ENCODE measurements at regions not wholly inside any gene's neighbourhood (a gene's known extent, or its start where the extent isn't known, plus 50 kb on each side); places are given as distances from the start of the nearest gene placed in this dataset.
A peak's percentile ranks its signal among the peaks of the same experiment; 100 is the strongest.
"Not testable (repeated sequence)": the region's sequence is repeated elsewhere in the genome, so short reads cannot be mapped to it uniquely, and the experiment has no call there.

- DNase-seq, result no peak
Measured at GRCh38 chr15:38818157-38818790, 253.7 kb upstream of the RASGRP1 start.

GRCh38 chr15:38819387-38819950, 254.9 kb upstream of the RASGRP1 start:
- no peak for DNase-seq

- DNase-seq, result no peak
Measured at GRCh38 chr15:38823263-38823662, 258.6 kb upstream of the RASGRP1 start.

GRCh38 chr15:38824719-38825118, 260.1 kb upstream of the RASGRP1 start:
- no peak for DNase-seq

GRCh38 chr15:38826880-38827279, 262.3 kb upstream of the RASGRP1 start:
- no peak for DNase-seq

GRCh38 chr15:38828031-38828532, 263.5 kb upstream of the RASGRP1 start:
- peak; percentile 83 for DNase-seq

GRCh38 chr15:38829086-38829485, 264.5 kb upstream of the RASGRP1 start:
- DNase-seq, result no peak

GRCh38 chr15:38842226-38842625, 277.6 kb upstream of the RASGRP1 start:
- no peak for DNase-seq

GRCh38 chr15:38843051-38843501, 278.5 kb upstream of the RASGRP1 start:
- DNase-seq, result peak; percentile 82

- DNase-seq, result peak; percentile 97
Measured at GRCh38 chr15:38843736-38844590, 279.3 kb upstream of the RASGRP1 start.

GRCh38 chr15:38844736-38845135, 280.1 kb upstream of the RASGRP1 start:
- peak; percentile 70 for DNase-seq

GRCh38 chr15:38846346-38846745, 281.7 kb upstream of the RASGRP1 start:
- DNase-seq, result peak; percentile 35

GRCh38 chr15:38847666-38848065, 283.1 kb upstream of the RASGRP1 start:
- DNase-seq, result no peak

GRCh38 chr15:38849046-38849445, 284.4 kb upstream of the RASGRP1 start:
- DNase-seq, result peak; percentile 51

GRCh38 chr15:38852188-38852587, 287.6 kb upstream of the RASGRP1 start:
- DNase-seq, result not testable (repeated sequence)

GRCh38 chr15:38853608-38854007, 289.0 kb upstream of the RASGRP1 start:
- DNase-seq, result peak; percentile 36

- DNase-seq, result peak; percentile 54
Measured at GRCh38 chr15:38854506-38854905, 289.9 kb upstream of the RASGRP1 start.

- no peak for DNase-seq
Measured at GRCh38 chr15:38857814-38858213, 293.2 kb upstream of the RASGRP1 start.

- no peak for DNase-seq
Measured at GRCh38 chr15:38859574-38859973, 295.0 kb upstream of the RASGRP1 start.

GRCh38 chr15:38860253-38860652, 295.6 kb upstream of the RASGRP1 start:
- DNase-seq, result no peak

- peak; percentile 42 for DNase-seq
Measured at GRCh38 chr15:38860674-38861073, 296.1 kb upstream of the RASGRP1 start.

- no peak for DNase-seq
Measured at GRCh38 chr15:38861108-38861507, 296.5 kb upstream of the RASGRP1 start.

GRCh38 chr15:38862099-38862498, 297.5 kb upstream of the RASGRP1 start:
- DNase-seq, result no peak

All from fibroblast of skin of abdomen (primary cell).